T-helper 2 cell treated with Interferon-gamma antibody and Interleukin-4, amounts not matched to agents 100 ng/mL and 5 ng/mL, for 36 hours (primary cell): ENCODE measurements at regions not wholly inside any gene's neighbourhood (a gene's known extent, or its start where the extent isn't known, plus 50 kb on each side); places are given as distances from the start of the nearest gene placed in this dataset.

Source experiments
- intact Hi-C: fragments of 100-400 bp; cut with micrococcal nuclease; formaldehyde crosslinking; loops from one replicate; pipeline ENCODE4 v1.15.1; 2023

DNA sequence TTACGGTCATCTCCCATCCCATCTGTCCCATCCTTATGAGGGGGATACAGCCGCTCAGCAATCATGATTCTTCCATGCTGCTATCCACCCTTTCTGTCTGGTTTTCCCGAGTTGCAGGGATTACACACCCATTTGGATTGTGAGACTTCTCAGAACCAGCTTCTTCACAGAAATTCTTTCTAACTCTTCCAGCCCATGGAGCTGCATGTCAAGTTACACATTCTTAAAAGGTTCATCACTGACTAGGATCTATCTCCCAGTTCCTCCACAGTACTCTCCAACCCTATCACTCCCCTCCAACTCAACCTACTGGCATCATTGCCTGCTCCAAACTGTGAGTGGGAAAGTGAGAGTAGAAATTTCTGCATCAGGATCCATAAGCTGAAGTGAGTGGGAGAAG lies 558.2 kb upstream of the TNP1 start:
- intact Hi-C loops: no loop called here

DNA sequence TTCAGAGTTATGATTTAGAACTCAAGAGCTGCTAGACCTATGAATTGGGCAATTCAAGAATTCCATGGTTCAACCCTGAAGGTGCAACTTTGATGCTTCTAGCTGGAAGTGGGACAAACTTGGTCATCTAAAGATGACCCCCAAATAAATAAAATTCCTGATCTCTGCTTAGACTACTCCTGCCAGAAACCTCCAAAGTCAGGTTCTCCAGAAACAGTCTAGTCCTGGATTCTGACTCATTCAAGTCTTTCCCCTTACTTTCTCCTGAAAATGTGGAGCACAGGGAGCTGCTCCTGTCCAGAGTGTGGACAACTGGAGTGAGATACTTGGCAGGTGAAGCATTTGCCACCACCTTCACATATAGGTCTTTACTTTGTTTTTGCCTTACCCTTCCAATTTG lies 557.7 kb upstream of the TNP1 start:
- intact Hi-C loops: no loop called here

DNA sequence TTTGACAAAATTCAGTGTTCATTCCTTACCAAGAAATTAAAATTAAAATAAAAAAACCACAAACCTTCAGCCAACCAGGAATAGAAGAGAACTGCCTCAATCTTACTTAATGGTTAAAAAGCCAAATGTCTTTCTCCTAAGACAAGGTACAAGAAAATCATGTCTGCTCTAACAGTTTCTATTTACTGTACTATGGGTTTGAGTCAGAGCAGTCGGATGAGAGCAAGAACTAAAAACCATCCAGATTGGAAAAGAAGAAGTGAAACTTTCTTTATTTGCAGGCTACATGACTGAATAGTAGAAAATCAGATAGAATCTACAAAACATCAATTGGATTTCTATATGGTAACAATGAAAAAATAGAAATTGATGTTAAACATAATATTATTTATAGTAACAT lies 555.5 kb upstream of the TNP1 start:
- intact Hi-C loops: no loop called here

DNA sequence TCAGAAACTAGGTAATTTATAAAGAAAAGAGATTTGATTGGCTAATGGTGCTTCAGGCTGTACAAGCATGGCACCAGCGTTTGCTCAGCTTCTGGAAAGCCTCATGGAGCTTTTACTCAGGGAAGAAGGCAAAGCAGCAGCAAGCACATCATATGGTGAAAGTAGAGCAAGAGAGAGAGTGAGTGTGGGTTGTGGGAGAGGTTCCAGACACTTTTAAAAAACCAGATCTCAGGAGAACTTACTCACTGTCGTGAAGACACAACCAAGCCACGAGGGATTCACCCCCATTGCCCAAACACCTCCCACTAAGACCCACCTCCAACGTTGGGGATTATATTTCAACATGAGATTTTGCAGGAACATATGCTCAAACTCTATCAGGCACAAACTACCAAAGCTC lies 554.6 kb upstream of the TNP1 start:
- intact Hi-C loops: no loop called here

DNA sequence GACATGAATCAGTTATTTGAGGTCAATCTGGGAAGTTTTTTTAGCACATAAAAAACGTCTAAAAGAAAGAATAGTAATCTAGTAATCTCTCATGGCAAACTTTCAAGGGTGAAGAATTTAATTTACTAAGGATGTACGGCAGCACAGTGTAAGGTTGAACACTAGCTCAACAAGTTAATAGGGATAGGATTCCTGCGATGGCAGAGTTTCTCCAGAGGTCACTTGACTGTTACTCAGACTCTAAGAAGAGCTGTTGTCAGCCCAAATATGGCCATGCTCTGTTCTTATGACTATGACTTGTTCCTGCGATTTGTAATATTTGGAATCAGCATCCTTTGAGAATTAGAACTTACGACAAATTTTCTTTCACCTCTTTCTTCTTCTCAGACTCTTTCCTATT lies 553.3 kb upstream of the TNP1 start:
- intact Hi-C loops: no loop called here

DNA sequence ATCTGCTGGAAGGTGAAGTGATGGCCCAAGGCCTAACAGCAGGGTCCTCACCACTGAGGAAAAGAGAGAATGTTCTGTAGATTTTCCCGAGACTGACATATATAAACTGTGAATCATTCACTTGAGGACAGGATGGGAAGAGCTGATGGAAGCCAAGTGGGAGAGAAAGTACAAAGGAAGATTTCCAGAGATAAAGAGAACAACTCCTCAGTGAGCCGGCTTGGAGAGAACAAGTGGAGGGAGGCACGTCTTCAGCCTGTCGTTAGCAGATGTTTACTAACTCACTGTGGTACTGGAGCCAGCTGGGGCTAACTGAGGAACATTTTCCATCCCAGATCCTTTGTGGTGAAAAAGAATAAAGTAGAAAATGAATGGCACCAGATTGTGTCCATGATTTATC lies 552.9 kb upstream of the TNP1 start:
- intact Hi-C loops: no loop called here

DNA sequence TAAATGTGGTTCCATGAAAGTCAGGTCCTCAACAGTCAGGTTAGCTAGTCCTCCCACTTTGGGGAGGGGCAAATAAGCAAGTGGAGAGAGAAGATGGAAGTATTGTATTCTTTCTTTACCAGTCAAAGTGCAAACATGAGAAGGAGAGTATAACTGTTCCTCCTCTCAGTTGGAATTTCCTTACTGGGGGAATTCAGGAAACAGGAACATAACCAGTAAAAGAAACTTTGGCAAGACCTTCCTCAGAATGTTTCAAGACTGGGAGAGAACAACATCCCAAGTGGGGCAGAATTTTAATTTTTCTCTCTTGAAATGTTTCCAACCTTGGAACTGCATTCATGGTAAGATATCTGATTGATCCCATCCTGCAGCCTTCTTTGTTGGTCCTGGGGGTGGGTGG lies 552.4 kb upstream of the TNP1 start:
- intact Hi-C loops: no loop called here

DNA sequence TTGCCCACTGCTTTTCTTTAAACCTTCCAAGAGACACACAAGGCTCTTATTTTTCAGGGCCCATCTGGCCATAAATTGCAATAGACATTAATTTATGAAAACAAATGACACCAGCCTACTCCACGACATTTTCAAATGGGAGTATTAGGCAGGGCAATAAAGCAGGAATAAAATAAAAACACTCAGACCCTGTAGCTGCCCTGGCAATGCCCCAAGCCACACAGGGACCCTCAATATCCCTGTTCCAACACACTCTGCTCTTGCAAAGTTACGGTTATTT lies 550.8 kb upstream of the TNP1 start:
- intact Hi-C loops: no loop called here

DNA sequence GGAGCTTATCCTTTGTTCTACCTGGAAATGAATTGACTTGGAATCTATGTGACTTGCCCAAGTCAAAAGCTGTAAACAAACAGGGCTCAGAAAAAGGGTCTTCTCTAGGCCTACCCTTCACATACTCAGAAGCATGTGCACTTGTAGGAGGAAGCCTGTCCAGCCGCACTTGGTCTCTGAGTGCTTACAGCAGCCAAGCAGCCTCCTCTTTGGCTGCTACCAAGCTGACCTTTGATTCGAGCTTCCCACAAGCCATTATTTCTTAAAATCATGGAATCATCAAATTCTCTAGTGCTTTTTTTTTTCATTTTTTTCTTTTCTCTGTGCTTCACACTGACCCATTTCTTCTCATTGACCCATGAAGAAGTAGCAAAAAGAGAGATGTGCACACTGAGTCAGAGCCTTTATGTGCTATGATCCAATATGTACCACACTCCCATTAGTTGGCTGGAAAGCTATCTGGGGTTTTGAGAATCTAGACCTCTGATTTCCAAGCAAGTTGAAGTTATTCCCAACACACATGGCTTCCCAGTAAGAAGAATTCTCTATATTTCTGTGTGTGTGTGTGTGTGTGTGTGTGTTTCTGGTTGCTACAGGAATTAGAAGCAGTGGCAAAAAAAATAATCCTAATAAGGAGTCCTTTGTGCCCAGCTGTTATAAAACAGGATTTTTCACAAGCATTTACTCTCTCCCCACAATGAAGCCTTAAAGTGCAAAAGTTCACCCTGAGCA lies 550.3 kb upstream of the TNP1 start:
- intact Hi-C loops: no loop called here

DNA sequence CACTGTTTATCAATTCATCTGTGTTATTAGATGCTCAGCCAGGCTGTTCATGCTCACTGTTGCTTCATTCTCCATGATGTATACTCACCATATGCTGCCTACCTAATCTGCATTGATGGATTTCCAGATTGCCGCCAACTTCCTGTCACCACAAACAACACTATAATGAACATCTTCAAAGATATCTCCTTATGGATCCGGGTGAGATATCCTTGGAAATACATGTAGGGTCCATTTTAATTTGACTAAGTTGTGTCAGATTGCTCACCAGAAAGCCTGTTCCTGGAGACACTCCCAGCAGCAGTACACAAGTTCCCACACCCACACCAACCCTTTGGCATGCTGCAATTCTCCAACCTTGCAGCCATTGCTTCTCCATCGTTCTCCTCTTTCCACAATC lies 547.5 kb upstream of the TNP1 start:
- intact Hi-C loops: no loop called here

DNA sequence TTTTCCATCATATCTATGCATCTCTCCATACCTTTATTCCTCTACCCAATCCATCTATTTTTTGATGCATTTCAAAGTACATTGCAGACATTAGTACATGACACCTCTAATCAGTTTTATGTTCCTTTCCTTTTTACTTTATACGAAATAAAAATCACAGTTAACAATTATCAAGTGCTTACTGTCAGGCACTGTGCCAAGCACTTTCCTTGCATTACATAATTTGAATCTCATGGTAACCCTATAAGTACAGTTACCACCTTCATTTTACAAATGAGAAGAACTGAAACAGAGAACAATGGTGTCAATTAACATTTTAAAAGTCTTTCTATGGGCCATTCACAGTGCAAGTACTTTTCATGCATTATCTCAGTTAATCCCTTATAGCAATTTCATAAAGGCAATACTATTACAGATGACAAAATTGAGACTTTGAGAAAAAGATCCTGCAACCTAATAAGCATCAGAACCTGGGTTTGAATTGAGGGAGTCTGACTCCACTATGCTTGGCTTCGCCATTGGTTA lies 544.4 kb upstream of the TNP1 start:
- intact Hi-C loops: no loop called here

DNA sequence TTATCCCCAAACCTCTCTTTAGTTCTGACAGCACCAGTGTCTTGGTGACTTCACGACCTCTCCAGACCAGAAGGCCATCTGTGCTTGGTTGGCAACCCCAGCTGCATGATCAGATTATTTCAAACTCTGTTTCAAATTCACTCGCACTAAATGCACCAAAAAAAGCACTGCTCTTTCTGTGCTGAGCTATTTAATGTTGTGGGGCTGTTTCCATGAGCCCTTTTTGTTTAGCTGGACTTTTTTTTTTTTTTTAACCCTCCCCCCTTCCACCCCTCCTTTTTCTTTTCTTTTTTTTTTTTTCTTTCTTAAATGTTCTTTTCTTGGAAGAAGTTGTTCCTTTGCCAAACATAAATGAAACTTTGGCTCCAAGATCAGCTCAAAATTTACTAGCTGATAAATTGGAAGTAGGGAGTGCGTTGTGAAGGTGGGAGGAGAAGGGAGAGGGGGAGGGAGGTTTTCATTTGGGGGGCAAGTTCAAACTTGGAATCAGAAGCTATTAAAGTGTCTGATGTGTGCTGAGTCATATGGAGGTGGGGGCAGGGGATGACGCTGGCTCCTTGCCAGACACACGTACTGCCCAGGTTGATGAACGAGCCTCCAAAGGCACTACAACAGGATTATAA lies 543.0 kb upstream of the TNP1 start:
- intact Hi-C loops: no loop called here

DNA sequence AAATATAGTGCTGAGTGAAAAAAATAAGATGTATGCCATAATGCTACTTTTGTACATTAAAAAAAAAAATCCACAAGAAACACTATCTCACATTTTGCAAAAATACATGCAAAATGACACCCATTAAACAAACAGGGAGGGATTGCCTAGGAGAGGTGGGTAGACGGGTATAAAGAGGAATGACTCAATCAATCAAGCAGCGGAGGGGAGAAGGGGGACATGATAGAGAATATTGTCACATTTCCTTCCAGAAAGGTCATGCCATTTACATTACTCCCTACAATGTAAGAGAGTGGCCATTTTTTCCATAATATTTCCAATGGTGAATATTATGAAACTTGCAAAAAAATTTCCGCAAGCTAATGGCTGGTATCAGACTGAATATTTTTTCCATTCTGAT lies 542.3 kb upstream of the TNP1 start:
- intact Hi-C loops: no loop called here

DNA sequence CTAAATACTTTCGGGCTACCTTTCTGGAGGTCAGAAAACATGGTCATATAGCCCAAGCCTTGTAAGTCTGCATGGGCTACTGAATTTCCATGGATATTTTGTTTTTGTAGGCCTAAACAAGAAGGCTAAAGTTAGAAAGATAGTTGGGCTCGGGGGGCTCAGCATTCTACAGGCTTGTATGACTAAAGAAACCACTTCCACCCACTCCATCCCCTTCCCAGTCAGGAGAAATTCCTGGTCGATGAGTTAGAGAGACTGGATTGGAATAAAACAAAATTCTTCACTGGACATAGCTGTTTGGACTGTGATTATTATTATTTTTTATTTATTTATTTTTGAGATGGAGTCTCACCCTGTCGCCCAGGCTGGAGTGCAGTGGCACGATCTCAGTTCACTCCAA lies 539.4 kb upstream of the TNP1 start:
- intact Hi-C loops: no loop called here

DNA sequence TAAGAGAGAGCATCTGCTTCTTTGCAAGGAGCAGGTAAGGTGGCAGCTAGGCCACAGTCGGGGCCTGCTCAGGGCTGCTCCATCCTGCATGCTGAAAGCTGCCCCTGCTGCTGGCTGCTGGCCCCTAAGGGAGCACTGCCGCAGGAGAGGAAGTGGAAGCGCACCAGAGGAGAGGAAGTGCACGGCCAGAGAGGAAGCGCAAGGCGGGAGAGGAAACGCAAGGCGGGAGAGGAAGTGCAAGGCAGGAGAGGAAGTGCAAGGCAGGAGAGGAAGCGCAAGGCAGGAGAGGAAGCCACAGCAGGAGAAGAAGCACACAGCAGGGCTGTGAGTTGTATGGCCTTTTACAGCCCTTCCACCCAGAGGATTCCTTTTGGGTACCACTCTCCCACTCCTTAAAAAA lies 539.0 kb upstream of the TNP1 start:
- intact Hi-C loops: no loop called here

DNA sequence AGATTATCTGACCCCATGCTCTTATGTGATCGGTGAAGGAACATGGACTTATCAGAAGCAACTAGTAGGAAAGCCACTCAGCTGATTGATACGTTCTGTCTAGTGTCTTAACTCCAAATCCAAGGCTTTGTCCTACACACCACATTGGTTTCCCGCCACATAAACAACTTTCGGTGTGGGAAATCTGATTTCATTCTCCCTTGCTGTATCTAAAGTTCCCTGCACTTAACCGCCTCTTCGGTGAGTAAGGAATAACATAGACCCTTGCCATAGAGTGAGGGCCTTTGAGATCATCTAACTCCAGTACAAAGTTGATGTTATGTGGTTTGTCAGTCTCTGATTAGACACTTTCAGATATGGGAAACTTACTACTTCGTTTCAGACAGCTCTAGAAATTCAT lies 538.2 kb upstream of the TNP1 start:
- intact Hi-C loops: no loop called here

DNA sequence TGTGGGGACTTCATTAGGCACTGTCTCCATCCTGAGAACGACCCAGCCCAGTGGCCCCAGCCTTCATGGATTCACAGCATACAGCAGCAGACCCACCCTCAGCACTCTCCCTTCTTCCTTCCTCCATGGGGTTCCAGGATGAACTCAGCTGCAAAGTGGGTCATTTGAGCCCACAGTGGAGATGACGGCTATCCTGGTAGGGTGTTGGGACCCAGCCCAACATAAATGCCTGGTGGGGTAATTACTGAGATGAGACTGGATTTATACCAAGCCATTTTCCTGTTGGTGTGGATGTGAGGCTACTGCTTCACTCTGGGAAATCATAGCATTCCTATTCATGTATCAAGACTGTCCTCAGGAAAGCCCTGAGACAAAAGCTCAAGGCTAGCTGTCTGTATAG lies 536.7 kb upstream of the TNP1 start:
- intact Hi-C loops: no loop called here

DNA sequence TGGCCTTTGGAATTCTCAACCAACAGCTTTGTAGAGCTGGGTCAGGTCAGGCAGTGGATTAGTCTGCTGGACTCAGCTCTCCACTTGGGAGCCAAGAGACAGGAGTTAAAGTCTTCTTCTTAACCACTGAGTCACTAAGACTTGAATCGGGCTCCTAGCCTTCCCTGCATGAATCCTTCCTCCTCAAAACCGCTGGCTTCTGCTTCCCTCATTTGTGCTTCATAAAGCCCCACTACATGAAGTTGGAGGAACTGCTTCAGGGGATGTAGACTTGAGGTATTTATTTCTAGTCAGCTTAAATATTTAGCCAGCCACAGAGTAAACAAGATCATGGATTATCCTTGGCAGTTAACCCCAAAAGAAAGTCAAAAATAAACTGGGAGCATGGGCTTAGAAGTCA lies 536.3 kb upstream of the TNP1 start:
- intact Hi-C loops: no loop called here

DNA sequence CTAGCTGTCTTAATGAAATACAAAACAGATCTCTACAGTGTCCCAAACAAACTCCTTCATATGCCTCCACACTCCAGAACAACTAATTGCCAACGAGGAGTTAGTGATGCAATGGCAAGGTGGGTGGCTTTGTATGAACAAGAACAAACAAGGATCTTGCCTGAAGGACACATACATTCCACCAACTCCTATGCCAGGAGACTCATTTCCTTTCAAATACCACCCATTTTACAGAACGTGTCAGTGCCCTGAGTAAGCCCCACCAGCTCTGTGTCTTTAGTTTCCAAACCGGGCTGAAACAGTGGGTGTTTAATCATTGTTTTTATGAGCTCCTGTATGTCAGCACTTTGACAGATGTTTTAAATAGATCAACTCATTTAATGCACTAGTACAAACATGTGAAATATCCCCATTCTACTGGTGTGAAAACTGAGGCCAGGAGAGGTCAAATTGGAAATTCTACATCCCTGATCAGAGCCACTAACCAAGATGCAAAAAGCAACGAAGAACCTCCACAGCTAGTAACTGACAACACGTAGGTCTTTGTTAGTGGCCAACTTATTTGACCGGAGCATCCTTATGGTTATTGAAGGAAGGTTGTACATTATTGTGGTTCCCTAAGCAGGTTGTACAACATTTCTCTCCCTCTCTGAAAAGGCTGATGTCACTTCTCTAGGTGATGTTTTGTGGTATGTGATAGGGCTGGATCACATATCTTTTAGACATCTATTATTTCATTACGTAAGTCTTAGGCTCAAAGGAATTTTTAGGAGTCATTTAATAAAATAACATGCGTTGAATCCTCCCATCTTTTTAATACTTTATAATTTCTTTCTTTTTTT lies 534.9 kb upstream of the TNP1 start:
- intact Hi-C loops: no loop called here

DNA sequence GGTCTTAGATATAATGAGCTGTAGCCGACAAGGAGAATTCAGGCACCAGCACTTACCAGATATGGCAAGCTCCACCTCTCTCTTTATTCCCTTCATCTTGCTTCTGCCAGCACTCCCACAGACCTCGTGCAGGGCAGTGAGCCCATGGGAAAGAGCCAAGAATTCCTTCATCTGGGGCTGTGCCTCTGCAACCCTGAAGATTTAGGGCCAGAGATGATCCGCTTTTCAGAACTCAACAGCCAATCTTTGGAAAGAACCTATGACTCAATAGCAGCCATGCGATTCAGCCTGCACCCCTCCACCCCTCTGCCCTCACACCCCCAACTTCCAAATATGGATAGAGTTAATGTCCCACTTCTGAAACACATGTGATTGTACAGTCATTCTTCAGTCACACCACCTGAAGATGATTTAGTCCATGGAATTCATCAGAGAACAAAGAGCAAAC lies 533.7 kb upstream of the TNP1 start:
- intact Hi-C loops: no loop called here

DNA sequence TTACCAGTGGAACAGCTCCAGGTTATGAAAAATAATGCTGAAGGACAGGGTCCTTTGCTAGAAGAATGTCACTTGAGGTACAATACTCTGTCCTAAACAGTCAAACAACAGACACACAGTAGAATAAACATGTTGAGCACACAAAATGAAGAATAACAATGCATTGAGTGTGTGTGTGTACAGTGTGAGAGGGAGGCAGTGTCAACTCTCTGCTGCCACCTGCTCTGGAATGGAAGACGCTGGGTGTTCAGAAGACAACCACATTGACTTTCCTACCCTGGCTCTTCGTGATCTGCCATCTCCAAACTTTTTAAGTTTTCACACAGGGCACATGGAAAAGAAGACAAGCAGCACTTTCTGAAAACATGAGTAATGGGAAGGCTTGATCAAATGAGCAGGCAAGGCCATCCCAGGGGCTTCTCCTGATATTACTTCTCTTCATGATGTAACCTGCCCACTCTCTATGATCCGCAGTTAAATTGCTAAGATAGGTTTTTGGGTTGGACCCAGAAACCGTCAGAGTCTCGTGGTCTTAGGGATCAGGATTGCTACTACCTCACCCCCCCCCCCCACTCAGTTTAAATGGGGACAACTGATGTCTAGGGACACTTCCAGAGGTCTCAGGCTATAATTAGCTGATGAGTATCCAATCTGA lies 533.2 kb upstream of the TNP1 start:
- intact Hi-C loops: no loop called here

DNA sequence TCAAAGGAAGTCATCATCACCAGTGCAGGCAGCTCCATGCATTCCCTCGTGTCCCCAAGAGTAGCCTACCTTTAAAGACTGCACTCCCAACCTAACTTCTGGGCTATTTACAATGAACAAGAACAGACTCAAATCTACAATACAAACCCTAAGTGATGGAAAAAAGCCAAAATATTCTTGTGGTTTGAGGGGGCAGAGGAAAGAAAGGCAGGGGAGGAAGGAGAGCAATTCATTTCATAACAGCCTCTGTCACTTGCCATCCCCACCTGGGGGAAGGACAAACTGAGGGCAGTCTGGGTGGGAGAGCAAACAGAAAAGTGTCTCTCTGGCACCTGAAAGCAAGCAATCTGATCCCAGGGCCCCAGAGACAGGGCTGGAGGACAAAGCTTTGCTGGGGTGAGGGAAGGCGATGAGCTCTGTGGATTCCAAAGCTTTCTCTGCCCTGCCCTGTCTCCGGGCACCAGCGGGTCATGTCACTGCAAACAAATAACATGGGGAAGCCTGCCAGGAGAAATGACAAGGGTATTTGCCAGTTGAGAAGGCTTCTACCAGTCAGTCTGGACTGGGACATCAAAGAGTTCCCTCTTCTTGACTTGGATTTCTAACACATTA lies 528.0 kb upstream of the TNP1 start:
- intact Hi-C loops: no loop called here
